ENCODE measurements at regions not wholly inside any gene's neighbourhood (a gene's known extent, or its start where the extent isn't known, plus 50 kb on each side); places are given as distances from the start of the nearest gene placed in this dataset.

DNA sequence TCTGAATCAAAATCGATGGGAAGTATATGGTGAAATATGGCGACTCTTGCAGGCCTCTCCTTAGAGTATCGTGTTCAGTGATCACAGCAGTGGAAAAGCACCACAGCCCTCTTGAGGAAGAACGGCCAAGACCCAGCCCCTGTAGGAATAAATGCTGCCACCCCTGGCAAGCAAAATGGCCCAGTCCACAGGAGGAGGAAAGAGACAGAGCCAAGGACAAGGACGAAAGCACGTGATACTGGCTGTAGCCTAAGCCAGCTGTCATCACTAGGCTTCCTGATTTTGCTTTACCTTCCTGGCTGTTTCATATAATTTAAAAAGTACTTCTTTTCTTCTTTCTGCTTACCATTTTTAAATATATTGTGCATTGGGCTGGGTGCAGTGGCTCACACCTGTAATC lies 395.0 kb upstream of the SHH start:
- no peak for TF ChIP-seq EZH2 (IDR thresholded peaks at IDR 0.05; ENCODE audit: low read length, missing control alignments)
- TF ChIP-seq, protein P1, sequence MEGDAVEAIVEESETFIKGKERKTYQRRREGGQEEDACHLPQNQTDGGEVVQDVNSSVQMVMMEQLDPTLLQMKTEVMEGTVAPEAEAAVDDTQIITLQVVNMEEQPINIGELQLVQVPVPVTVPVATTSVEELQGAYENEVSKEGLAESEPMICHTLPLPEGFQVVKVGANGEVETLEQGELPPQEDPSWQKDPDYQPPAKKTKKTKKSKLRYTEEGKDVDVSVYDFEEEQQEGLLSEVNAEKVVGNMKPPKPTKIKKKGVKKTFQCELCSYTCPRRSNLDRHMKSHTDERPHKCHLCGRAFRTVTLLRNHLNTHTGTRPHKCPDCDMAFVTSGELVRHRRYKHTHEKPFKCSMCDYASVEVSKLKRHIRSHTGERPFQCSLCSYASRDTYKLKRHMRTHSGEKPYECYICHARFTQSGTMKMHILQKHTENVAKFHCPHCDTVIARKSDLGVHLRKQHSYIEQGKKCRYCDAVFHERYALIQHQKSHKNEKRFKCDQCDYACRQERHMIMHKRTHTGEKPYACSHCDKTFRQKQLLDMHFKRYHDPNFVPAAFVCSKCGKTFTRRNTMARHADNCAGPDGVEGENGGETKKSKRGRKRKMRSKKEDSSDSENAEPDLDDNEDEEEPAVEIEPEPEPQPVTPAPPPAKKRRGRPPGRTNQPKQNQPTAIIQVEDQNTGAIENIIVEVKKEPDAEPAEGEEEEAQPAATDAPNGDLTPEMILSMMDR (conservative IDR thresholded peaks at IDR 0.05 in 1 of 2, IDR thresholded peaks at IDR 0.05 in 1 of 2; ENCODE audit: low read depth in 1 of 2, low read length in 2 of 2) = no peak
